ENCODE measurements at regions not wholly inside any gene's neighbourhood (a gene's known extent, or its start where the extent isn't known, plus 50 kb on each side); places are given as distances from the start of the nearest gene placed in this dataset.

DNA sequence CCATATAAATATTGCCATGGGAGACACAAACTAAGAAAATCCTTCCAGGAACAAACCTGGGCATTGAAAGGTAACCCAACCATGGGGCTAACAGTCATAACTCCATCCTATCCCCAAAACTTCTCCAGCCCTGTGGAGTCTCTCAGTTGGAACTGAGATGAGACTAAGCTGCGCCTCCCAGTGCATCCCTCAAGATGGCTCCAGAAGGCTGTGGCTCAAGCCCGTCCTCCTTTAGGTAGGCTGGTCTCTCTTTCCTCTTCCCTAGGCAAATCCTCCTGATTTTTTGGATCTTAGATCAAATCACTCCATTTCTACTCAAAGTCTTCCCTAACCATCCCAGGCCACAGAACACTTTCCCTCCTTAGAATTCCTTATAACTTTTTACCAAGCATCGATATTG is 364.3 kb upstream of the CCDC196 start:
- DNase-seq = no peak

- DNase-seq = no peak
Observed at GRCh38 chr14:66129224-66129623, 356.9 kb upstream of the CCDC196 start.

DNA sequence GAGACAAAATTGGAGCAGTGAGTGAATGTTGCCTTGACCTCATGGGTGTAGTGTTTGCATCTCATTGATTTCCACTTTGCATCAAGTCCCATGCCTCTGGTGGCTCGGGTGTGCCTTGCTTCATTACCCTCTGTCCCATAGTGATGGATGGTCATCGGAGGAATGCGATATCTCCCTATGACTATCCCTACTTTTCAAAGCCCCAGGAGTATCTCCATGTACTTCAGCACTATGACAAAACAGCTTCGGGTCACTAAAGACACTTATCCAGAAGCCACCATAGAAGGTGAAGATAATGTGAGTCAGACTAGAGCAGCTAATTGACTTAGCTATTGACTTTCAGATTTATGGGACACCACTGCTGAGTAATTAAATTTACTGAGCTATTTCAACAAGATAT is 355.1 kb upstream of the CCDC196 start:
- no peak for DNase-seq

GRCh38 chr14:66133666-66134065 is 352.5 kb upstream of the CCDC196 start:
- no peak for DNase-seq

GRCh38 chr14:66135831-66136230 is 350.3 kb upstream of the CCDC196 start:
- DNase-seq = no peak

DNA sequence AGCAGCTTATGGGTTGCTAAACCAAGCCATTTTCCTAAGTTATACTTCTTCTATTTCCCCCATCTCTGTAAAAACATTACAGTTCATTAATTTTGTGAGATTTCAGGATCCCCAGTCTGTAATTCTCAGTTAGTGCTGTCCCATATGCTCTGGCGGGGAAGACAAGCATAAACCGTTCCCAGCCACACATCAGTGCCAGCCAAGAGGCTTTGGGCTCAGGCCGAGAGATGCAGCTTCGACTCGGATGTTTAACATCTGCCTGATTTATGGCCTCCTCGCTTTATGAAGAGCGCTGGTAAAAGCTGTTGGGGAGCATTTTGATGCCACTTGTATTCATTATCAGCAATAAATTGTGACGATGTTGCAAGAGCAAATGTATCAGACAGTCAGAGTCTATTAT is 349.1 kb upstream of the CCDC196 start:
- no peak for DNase-seq

- no peak for DNase-seq
Observed at GRCh38 chr14:66139432-66139831, 346.7 kb upstream of the CCDC196 start.

GRCh38 chr14:66140213-66140918 is 345.8 kb upstream of the CCDC196 start:
- DNase-seq = no peak

GRCh38 chr14:66140963-66141362 is 345.2 kb upstream of the CCDC196 start:
- no peak for DNase-seq

DNA sequence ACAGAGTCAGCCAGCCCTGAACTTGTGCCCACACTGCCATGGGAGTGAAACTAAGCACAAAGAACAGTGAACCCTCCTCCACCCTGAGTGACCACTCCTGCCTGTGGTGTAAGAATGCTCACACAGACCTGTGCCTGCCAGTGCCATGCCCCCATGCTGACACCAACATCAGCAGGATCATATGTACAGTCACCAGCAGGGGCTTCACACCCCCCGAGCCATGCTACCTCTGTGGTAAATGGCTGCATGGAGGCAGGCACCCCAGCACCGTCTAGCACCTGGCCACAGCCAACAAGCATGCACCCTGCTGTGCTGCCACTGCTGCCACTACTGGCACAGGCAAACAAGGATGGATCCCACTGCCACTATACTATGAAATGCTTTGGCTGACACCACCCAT is 344.4 kb upstream of the CCDC196 start:
- no peak for DNase-seq

DNA sequence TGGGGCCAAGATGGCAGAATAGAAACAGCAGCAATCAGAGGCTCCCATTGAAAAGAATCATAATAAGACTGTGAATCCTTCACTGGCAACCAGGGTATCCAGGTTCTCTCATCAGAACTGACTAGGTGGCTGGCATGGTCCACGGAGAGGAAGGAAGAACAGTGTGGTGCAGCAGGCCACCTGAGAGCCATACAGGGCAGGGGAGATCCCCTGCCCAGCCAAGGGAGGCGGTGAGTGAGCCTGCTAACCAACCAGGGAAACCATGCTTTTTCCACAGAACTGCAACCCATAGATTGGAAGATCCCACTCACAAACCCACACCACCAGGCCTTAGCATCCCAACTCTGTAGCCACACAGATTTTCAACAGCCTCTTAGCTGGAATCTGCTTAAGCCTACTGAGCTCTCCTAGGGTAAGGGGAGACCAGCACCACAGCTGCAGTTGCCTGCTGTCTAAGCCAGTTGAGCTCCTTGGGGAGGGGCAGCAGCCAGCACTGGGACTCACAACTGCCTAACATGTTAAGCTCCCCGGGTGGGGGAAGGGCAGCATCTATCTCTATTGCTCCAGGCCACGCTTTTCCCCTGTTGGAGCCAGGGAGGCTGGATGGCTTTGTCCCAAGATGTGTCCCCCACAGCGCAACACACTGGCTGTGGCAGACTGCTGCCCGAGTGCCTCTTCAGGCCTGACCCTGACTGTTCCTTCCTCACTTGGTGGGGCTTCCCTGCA is 342.6 kb upstream of the CCDC196 start:
- no peak for DNase-seq

DNA sequence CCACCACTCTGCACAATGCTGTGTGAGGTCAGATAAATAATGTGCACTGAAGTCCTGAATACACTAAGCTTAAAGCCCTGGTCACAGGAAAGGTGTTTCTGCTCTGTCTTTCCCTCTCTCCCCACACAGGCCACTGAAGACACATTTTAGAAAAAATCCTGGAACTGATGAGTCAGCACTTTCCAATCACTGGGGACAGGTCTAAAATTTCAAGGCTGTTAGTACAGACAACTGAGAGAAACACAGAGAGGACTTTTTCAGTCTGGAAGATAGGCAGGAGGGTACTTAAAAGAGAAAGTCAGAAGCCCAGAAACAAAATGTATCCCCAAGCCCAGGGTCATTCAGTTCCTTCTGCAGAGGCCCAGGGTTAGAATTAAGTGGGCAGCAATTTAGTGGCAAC is 333.9 kb upstream of the CCDC196 start:
- no peak for DNase-seq

GRCh38 chr14:66152747-66153146 is 333.4 kb upstream of the CCDC196 start:
- no peak for DNase-seq

DNA sequence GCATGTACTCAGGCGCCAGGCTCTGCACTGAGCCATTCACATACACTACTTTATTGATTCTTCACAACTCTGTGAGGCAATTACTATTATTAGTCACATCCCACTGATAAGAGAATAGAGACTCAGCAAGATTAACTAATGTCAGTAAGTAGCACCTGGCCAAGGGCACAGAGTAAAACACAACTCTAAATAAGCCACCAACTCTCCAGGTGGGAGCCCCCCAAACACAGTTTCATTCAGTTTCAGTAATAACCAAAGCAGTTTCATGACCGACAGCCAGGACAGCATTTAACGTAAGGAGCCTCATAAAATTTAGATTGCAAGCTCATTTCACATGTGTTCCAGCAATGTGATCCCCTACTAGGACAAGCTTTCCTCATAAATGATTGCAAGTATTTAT is 323.1 kb upstream of the CCDC196 start:
- DNase-seq = no peak

DNA sequence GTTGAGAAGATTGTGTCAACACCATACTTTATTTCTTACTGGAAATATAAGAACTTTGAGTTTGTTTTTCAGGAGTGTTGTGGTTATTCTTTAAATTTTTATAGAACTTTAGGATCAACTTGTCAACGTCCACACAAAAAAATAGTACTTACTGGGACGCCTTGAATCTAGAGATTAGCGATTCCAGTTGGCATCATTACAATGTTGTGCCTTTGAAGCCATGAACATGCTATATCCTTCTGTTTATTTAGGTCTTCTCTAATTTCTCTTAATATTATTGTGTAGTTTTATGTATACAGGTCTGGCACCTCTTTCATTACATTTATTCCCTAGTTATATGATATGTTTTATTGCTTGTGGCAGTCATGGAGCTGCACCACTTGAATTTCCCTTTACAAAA is 320.8 kb upstream of the CCDC196 start:
- DNase-seq = no peak

DNA sequence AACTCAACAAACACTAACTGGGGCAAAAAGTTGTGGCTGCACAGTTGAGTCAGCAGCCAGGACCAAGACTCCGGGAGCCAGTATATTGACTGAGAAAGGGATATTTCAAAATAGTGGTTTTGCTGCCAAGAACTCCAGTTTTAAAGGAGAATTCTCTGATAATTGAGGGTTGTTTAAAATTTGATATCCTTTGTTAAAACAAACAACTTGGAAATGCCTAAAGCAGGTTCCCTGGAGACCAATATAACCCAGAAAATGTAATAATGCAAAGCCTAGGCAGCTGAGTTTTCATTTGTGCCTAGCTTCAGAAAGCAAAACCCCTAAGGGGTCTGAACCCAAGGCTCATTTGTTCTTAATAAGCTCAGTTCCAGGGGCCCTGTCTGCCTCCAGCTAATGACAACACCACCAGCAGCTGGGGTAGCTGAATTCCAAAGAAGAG is 311.7 kb upstream of the CCDC196 start:
- DNase-seq = no peak

GRCh38 chr14:66177935-66178334 is 308.2 kb upstream of the CCDC196 start:
- DNase-seq = no peak

DNA sequence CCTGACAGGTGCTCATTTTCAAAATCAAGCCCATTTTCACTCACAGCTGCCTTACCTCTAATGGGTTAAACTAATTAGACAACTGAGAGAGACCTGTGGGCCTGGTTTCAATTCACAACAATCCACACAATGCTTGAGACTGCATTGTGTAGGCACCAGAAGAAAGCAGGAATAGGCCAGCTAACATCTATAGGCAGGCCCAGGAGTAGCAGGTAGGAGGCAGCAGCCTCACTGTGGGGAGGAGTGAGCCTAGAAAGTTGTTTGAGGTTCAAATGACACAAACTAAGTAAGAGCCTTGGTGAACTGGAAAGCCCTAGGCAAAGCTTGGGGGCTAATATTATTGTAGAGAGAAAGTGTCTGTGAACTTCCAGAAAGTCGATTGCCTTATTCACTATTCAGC is 289.5 kb upstream of the CCDC196 start:
- no peak for DNase-seq

- no peak for DNase-seq
Observed at GRCh38 chr14:66197276-66197675, 288.9 kb upstream of the CCDC196 start.

DNA sequence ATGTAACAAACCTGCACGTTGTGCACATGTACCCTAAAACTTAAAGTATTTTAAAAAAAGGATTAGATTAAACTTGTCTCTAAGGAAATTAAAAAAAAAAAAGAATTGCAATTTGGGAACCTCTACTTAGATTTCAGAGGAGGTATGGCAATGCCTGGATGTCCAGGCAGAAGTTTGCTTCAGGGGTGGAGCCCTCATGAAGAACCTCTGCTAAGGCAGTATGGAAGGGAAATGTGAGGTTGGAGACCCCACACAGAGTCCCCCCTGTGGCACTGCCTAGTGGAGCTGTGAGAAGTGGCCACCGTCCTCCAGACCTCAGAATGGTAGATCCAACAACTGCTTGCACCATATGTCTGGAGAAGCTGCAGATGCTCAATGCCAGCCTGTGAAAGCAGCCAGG is 279.6 kb upstream of the CCDC196 start:
- DNase-seq = no peak

- no peak for DNase-seq
Observed at GRCh38 chr14:66216763-66217162, 269.4 kb upstream of the CCDC196 start.

DNA sequence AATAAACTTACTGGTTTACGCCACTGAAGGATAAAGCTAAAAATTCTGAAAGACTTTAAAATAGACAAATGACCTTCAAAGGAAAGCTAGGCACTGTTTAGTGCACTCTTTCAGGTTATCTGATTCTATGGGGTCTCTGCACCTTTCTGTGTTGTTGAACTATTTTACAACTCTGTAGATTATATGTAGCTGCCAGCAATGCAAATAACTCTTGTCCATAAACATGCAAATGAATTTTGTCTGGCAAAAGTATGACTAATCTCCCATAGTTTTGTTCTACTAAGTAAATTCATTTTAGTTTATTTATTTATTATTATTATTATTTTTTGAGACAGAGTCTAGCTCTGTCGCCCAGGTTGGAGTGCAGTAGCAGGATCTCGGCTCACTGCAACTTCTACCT is 266.3 kb upstream of the CCDC196 start:
- DNase-seq = no peak

DNA sequence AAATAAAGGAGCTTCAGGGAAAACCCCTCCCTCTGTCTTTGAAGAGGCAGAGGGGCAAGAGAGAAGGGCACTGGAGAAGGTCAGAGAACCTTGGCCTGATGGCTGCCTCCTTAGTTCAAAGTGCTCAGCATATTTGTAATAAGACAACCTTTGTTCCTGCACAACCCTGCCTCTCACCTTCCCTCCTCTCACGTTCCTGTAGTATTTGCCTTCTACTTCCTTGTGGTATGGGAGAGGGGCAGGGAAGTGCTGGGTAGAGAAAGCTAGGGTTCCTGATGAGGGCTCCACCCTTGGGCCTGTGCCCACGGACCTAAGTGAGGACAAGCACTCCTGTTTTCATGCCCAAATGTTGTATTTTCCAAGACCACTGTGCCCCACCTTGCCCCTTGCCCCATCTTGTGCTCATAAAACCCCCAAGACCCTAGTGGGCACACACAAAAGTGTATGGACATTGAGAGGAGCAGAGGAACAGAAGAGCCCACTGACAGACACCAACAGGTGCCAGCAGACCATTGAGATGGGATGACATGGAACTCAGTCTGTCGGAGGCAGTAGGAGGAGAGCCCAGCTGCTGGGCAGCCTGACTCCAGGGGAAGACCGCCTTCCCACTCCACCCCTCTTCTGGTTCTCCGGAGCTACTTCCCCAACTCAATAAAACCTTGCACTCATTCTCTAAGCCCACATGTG is 261.5 kb upstream of the CCDC196 start:
- DNase-seq = no peak

DNA sequence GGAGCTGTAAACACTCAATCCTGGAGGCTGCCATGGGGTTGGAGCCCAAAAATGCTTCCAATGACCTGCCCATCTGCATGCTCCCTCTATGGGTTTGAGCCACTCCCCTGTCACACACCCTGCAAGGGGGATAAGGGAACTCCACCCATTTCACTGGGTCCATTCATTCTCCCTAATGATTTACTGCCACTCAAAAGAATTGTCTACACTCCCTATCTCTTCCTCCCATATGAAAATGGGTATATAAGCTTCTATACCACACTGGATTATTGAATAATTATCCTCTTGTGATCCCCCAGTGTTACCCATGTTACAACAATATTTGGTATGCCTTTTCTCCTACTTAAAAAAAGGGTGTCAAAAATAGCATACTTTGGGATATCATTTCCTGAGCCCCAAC is 260.8 kb upstream of the CCDC196 start:
- no peak for DNase-seq
